ENCODE measurements at regions not wholly inside any gene's neighbourhood (a gene's known extent, or its start where the extent isn't known, plus 50 kb on each side); places are given as distances from the start of the nearest gene placed in this dataset.
"Not testable (repeated sequence)": the region's sequence is repeated elsewhere in the genome, so short reads cannot be mapped to it uniquely, and the experiment has no call there.

GRCh38 chr6:80872199-80872950 lies 765.9 kb downstream of the BCKDHB start:
- peak; percentile 12 for DNase-seq

- DNase-seq: no peak
Observed at GRCh38 chr6:80862756-80863155, 756.3 kb downstream of the BCKDHB start.

- DNase-seq: no peak
Observed at GRCh38 chr6:80860107-80860506, 753.6 kb downstream of the BCKDHB start.

- DNase-seq: not testable (repeated sequence)
Observed at GRCh38 chr6:80847973-80848372, 741.5 kb downstream of the BCKDHB start.

- no peak for DNase-seq
Observed at GRCh38 chr6:80832337-80832736, 725.9 kb downstream of the BCKDHB start.

- no peak for DNase-seq
Observed at GRCh38 chr6:80793411-80793810, 686.9 kb downstream of the BCKDHB start.

GRCh38 chr6:80792151-80792550 lies 685.7 kb downstream of the BCKDHB start:
- DNase-seq: no peak

- no peak for DNase-seq
Observed at GRCh38 chr6:80789912-80790570, 683.6 kb downstream of the BCKDHB start.

GRCh38 chr6:80783271-80783670 lies 676.8 kb downstream of the BCKDHB start:
- not testable (repeated sequence) for DNase-seq

GRCh38 chr6:80771941-80772340 lies 665.5 kb downstream of the BCKDHB start:
- DNase-seq: peak; percentile 49

GRCh38 chr6:80769106-80769505 lies 662.6 kb downstream of the BCKDHB start:
- peak; percentile 7 for DNase-seq

- DNase-seq: peak; percentile 5
Observed at GRCh38 chr6:80767808-80768207, 661.3 kb downstream of the BCKDHB start.

GRCh38 chr6:80744213-80744612 lies 637.7 kb downstream of the BCKDHB start:
- DNase-seq: no peak

GRCh38 chr6:80742481-80742880 lies 636.0 kb downstream of the BCKDHB start:
- DNase-seq: peak; percentile 38

GRCh38 chr6:80733641-80734040 lies 627.2 kb downstream of the BCKDHB start:
- no peak for DNase-seq

GRCh38 chr6:80728830-80729229 lies 622.4 kb downstream of the BCKDHB start:
- DNase-seq: no peak

GRCh38 chr6:80728101-80728750 lies 621.8 kb downstream of the BCKDHB start:
- no peak for DNase-seq

- peak; percentile 6 for DNase-seq
Observed at GRCh38 chr6:80725156-80725930, 618.9 kb downstream of the BCKDHB start.

GRCh38 chr6:80720824-80721223 lies 614.4 kb downstream of the BCKDHB start:
- DNase-seq: no peak

- DNase-seq: no peak
Observed at GRCh38 chr6:80714513-80714912, 608.0 kb downstream of the BCKDHB start.

GRCh38 chr6:80698459-80698858 lies 592.0 kb downstream of the BCKDHB start:
- DNase-seq: no peak

- no peak for DNase-seq
Observed at GRCh38 chr6:80696268-80696667, 589.8 kb downstream of the BCKDHB start.

GRCh38 chr6:80690551-80691131 lies 584.2 kb downstream of the BCKDHB start:
- peak; percentile 18 for DNase-seq
